GM21526 (cell line): ENCODE measurements at regions not wholly inside any gene's neighbourhood (a gene's known extent, or its start where the extent isn't known, plus 50 kb on each side); places are given as distances from the start of the nearest gene placed in this dataset.
"Not testable (repeated sequence)": the region's sequence is repeated elsewhere in the genome, so short reads cannot be mapped to it uniquely, and the experiment has no call there.

ENCODE experiments used
- ATAC-seq: cut with Tn5 transposase; IDR thresholded peaks from one replicate; pipeline ENCODE4 v1.9.1; 2021; ENCODE audit warnings: moderate library complexity; ENCODE audit not compliant: unreplicated experiment, low FRiP score

DNA sequence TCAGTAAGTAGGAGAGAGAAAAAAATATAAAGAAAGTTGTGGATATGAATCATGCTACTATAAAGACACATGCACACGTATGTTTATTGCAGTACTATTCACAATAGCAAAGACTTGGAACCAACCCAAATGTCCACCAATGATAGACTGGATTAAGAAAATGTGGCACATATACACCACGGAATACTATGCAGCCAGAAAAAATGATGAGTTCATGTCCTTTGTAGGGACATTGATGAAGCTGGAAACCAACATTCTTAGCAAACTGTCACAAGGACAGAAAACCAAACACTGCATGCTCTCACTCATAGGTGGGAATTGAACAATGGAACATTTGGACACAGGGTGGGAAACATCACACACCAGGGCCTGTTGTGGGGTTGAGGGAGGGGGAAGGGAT, 200.3 kb upstream of the IVNS1ABP start:
- not testable (repeated sequence) for ATAC-seq

DNA sequence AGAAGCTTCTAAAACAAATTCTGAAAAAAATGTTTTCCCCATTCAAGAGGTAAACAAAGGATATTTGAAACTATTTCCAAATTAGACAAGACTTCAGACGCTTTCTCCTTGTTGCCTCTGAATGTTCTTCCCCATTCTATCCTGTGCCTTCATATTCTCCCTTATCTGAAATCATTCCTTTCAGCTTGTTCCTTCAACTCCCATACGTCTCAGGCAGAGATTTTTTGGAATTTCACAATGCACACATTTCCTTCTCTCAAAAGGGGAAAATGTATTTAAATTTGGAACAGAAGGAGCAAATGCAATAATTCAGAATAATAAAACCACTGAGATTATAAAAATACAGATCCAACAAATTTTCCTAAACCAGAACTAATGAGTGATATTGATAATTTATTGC, 198.7 kb upstream of the IVNS1ABP start:
- ATAC-seq, result no peak

DNA sequence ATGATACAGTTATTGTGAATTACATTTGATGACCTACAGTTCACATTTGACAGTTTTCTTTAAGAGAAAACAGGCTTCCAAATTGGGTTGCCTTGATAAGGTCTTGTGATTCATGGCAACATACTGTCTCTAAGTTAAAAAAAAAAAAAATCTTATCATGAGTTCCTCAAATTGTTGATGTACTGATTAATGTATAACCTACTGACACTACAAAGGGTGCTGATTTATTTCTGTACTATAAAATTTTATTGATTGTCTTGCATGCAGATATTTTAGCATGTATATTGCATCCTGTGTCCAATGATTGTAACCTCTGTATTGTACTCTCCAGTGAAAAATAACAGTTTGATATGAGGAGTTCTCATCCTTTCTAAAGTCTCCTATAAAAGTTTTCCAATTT, 197.3 kb upstream of the IVNS1ABP start:
- ATAC-seq, result no peak

DNA sequence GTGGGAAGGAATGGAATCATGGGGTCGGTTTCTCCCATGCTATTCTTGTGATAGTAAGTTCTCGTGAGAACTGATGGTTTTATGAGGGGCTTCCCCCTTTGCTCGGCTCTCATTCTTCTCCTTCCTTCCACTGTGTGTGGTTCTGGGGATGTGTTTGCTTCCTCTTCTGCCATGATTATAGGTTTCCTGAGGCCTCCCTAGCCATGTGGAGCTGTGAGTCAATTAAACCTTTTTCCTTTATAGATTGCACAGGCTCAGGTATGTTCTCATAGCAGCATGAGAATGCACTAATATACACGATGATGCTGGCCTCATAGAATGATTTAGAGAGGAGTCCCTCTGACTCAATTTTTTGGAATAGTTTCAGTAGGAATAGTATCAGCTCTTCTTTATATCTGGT, 195.4 kb upstream of the IVNS1ABP start:
- ATAC-seq, result no peak

DNA sequence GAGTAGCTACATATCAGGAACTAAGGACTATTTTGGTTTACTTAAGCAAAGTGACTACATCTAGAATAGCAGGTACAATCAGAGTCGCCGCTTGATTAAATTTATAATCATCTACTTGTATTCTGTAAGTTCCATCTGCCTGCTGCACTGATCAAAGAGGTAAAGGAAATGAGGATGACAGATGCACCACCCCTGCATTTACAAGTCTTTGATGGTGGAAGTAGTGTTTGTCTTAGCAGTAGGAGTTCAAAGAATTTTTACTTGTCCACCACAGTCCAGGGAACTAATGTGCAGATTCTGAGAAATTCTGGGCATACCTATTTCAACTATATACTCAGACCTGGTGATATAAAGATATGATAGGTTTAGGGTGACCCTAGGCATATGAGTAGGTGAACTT, 184.1 kb upstream of the IVNS1ABP start:
- no peak for ATAC-seq

DNA sequence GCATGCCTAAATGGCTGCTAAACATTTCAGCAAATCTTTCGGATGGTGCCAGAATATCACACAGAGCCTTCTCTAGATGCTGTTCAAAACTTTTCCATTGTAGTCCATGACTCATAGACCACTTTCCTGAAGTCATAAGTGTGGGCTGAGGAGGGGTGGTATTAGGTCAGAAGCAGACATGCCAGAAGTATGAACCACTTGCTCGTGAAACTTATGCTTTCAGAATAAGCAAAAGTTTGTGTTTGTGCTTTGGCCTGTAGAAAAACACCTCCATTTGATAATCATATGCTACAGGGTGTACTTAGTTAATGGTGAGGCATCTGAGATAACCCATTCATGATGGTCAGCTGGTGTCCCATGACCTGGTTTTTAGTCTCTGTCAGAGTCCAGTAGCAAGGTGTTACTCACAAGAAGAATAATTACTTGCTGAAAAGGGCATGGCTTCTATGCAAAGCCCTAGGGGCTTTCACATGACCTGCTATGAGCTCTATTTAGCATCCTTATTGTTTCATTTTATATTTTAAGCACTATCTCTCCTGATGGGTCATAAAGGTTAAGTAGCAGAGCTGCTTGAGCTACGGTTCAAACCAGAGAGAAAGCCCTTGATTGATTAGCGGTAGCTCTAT, 183.1 kb upstream of the IVNS1ABP start:
- ATAC-seq, result no peak

DNA sequence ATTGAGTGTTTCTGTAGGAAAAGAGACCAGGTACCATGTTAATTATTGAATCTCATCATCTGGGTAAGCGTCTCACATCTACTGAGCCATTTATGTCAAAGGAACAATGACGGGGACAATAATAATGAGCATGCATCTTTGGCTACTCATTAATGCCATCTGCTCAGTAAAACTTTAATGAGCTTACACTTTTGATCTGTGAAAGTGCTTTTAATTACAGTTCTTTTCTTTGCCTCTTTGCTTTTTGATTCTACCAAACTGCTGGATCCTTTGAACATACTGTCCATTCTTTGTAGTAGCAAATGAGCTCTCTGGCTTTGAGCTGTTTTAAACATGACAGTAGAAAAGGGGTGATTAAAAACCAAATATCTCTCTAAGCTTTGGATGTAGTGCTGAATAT, 181.2 kb upstream of the IVNS1ABP start:
- ATAC-seq, result no peak

DNA sequence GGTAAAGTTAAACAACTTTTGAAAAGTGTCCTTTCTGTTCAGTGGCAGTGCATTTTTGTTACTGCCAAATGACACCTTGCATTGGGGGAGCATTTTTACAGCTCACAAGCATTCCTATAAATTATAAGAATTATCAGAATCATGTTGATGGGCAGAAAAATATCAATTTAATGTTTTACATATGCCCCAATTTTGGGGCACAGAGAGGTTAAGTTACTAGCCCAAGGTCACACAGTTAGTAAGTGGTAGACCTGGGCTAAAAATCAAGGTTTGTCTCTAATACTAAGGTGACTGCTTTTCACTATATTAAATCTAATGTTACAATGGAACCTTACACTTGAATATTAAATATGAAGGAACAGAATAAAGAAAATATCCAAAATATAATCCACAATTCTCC, 180.1 kb upstream of the IVNS1ABP start:
- no peak for ATAC-seq

DNA sequence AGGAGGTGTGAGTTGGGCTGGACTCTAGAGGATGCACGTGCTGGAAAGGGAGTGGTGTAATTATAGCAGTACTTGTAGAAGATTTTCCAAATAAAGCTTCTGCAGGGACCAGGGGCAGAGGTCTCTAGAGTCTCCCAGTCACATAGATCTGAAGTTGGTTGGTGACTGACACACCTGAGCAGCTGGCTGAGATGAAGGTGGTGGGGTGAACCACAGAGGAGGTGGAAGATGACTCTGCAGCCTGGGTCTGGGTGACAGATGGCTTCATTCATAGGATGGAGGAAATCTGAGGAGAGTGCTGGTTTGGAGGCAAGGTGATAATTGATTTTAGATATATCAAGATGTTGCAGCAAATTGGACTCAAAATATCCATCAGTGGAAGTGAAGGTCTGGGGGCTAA, 178.9 kb upstream of the IVNS1ABP start:
- no peak for ATAC-seq

DNA sequence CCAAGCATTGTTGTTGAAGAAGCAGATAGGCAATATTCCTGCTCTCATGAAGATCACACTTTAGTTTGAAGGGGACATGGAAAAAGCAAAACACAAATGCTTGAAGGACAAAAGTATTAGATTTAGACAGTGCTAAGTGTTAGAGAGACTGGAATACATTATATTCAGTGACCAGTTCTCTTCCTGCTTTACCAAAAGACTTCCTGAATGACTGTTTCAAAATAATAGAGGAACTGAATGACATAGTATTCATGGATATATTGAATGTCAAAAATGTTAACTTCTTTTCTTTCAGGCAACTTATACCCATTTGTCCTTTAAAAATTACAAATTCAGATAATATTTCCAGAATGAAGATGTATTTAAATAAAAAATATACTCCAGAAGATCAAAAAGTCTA, 178.0 kb upstream of the IVNS1ABP start:
- no peak for ATAC-seq

DNA sequence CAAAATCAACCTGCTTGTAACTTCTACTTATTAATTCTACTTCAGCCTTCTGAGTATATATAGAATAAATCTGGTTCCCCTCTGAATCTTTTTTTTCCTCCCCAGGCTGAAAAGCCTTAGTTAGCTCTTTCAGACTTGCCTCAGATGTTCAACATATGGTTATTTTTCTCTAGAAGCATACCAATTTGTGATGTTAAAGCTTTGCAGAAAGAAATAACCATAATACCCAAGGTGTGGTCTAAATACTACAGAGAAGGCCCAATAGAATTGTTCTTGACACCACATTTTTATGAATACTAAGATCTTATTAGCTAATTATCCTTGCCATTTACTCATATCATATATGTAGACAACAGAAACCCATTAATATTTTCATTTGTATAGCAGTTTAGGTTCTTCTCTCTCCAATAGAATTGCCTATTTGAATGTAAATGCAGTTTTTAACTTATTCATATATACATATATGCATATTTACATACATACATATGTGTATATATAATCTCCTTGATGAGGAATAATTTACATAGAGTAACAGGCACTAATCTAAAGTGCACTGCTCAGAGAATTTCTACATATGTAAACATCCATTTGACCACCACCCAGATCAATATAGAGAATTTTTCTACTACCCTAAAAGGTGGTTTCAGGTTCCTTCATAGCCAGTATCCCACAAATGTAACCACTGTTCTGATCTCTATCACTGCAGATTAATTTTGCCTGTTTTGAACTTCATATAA, 175.2 kb upstream of the IVNS1ABP start:
- ATAC-seq, result no peak

DNA sequence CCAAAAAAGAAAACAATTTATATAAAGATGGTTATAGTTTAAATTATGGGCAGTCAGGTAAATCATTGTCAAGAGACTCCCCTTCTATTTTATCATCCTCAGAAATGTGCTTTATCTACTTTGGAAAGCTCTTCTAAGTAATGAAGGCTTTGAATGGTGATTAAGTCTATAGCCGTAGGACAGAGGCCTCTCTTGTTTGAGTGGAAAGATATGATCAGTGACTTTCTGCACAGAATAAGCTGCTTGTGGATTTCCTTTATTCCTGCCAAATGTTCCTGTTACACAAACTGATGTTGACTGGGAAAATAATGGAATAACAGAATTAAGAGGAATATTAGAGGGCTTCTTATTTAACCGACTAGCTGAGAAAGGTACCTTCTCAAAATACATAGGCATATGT, 174.6 kb upstream of the IVNS1ABP start:
- ATAC-seq, result no peak

DNA sequence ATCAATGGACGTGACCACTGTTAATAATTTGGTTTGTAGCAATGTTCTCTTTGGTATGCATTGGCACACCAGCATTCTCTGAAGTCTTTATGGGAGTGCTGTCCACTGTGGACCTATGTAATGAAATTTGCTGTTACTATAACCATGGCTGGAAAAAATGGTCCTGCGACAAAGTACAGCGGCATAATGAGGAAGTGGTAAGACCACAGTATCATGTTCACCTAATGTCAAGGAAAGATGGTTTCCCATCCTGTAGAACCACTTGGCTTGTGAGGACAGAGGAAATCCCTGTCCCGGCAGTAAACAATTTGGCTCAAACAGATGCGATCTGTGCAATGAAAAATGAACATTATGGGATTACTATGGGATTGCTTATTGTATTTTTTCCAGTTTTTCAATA, 173.9 kb upstream of the IVNS1ABP start:
- no peak for ATAC-seq

DNA sequence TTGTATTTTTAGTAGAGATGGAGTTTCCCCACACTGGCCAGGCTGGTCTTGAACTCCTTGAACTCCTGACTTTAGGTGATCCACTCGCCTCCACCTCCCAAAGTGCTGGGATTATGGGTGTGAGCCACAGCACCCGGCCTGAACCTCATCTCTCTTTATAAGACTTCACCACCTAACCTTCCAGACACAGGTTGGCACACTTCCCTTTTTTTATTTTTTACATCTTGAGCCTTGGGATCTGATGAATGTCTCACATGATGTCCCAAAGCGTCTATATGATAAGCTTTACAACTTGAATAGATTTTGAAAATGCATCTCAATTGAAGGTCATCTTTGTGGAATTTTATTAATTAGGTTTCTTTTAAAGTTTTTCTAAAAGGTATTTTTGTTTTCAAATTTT, 172.4 kb upstream of the IVNS1ABP start:
- ATAC-seq, result no peak

DNA sequence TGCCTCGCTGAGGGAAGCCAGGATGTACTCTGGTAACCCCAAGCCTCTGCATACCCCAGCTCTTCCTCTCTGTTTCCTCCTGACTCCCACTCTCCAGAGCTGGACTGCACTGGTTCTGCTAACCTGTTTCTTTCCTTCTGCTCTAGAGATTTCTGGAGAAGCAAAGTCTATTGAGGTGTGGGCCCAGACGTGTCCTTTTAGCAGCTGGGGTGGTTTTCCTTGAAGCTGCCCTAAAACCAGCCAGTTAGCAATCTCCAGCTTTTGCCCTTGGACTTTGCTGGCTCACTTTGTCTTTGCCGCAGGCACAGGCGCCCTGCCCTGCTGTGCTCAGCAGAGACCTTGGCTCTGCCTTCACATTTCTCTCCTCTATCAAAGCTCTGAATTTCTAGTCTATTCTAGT, 171.8 kb upstream of the IVNS1ABP start:
- no peak for ATAC-seq

DNA sequence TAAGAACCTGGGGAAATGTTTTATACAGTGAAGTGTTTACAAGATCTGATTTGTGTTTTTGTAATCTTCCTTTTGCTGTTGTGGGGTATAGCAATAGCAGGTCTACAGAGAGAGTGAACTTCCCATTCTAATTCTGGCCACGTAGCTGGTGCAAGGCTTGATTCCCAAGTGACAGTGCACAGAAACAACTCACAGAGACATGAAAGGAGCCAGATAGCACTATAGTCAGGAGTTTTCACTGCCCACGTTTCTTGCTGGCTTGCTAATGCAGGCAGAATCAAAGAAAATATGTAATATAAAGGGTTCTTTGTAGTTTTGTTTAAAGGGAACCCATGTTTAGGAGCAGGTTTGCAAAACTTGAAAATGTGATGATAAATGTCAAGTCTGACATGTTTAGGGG, 170.9 kb upstream of the IVNS1ABP start:
- no peak for ATAC-seq

DNA sequence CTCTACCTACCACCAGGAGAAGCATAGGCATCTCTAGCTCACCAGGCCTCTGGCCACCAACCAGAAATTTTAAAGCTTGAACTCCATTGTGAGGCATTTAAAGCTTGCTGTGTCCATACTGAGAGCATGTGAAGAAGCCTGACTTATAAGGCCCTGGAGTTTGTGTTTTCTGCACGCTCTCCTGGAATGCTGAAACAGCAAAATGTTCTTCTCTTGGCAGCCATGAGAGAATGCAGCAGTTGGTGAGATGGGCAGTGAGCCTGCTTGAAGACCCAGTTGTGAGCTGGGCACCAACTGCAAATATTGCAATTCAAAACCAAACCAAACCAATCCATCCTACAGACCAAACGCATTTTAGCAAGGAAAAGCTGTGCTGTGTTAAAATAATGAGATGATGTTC, 170.0 kb upstream of the IVNS1ABP start:
- no peak for ATAC-seq

DNA sequence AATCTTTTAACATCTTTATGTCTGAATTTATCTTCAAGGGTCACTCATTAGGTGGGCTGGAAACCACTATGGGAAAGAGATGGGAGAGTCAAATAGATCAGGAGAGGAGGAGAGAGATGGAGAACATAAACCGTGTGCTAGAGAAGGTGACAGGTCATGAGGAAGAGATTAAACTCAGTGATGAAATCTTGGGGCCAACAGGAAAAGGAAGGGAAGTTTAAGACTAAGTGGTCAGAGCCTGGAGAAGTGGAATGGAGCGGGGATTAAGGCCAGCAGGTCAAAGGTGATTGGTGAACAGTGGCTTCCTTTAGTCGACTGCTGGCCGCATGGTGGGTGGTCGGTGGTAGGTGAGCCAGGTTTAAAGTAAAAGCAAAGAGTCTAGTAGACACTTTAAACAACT, 169.3 kb upstream of the IVNS1ABP start:
- ATAC-seq, result no peak

DNA sequence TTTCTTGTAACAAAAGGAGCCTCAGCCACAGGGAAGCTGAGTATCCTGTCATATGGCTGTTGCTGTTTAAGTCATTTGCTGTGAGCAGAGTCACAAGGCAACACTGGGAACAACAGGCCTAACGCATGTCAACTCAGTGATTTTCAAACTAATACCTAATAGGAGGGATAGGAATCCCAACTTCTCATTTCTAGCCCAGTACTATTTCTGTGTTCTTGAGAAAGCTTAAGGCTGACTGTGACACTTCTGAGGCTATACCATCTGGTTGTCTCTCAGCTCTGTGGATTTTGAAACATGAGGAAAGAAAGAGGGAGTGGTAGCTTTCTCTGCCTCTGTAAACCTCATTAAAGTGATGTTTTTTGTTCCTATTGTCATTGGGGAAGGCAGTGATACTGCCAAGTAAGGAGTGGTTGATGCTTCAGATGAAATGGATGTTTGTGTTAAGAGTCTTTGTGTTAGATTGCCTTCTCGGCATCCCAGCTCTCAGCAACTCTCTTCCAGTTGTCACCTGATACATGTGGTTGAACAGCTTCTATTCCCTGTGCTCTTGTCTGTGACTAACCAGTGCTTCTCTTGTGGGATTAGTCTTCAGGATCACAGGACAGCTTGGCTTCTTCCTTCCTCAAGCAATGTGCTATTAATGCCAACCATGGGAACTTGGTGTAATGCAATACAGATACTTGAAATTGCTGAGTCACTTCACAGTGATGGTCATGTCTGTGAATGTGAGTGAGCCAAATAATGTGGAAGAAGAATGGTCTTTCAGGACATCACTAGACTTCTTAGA, 166.8 kb upstream of the IVNS1ABP start:
- no peak for ATAC-seq

DNA sequence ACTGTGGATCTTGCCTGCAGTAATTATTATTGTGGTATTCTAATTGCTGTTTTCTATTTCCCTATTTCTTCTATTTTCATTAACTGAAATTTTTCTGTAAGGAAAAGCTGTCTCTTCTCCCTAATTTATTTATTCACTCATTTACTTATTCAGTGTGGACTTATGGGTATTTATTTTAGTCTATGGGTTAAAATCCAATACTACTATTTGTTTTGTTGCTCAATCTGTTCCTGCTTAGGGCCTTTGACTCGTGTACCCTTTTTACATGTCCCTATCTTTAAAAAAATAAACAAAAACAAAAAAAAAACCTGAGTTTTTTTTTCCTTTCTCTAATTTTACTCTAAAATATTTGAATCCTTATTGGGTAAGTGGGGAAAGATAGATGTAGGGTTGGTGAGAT, 166.2 kb upstream of the IVNS1ABP start:
- no peak for ATAC-seq

DNA sequence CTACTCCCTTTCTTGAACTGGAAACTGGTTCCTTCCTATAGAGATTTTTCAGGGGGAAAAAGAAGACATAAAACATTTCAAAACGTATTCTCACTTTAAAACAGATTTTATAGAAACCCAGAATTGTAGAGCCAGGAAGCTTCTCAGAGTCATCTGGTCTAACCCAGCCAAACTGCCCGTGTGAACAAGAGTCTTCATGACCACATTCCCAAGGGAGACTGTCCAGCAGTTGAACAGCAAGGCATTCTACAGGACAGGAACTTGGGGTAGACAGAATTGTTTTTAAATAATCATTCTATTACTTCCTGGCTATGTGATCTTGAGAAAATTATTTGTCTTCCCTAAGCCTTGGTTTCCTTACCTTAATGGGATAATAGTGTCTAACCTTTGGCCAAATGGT, 163.5 kb upstream of the IVNS1ABP start:
- ATAC-seq, result no peak

DNA sequence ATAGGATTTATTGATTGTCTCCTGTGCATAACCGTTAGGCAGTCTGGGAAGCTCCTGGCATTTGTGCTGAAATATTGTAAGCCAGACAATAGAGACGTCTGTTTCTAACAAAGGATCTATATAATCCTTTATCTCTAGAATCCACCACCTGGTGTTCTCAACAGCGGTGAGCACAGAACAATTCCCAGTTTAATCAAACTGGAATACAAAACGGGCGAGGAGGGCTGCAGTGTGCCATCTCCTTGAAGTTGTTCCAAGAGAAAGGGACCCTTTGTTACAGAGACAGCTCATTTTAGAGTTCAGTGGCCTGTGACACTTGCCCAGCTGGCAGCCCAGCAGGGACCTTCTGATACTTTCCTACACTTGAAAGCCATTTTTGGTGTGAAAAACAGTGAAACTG, 162.8 kb upstream of the IVNS1ABP start:
- ATAC-seq, result no peak
